ENCODE measurements at regions not wholly inside any gene's neighbourhood (a gene's known extent, or its start where the extent isn't known, plus 50 kb on each side); places are given as distances from the start of the nearest gene placed in this dataset.

DNA sequence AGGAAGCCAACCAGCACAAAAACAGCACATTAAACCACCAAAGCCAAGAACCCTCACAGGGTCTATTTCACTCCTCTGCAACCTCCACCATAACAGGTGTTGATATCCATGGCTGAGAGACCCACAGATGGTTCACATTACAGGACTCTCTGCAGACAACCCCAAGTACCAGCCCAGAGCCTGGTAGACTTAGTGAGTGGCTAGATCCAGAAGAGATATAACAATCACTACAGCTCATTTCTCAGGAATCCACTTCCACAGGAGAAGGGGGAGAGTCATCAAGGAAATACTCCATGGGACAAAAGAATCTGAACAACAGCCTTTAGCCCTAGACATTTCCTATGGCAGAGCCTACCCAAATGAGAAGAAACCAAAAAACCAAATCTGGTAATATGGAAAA, 168.1 kb upstream of the CD96 start:
- no peaks in the 10 kb centered on the region for H3K9me3 ChIP-seq
- no peak overlapping the region for H3K9ac ChIP-seq (ENCODE audit: low read depth in 2 of 2, low read length in 2 of 2)
- no peak overlapping the region for H3K4me3 ChIP-seq
- intact Hi-C loops (cut with DNase I): no loop called here
- DNase-seq: no peak
- H3K36me3 ChIP-seq: no peaks in the 10 kb centered on the region
- H3K4me1 ChIP-seq: no peaks in the 10 kb centered on the region
- H3K27me3 ChIP-seq: no peaks in the 10 kb centered on the region
- TF ChIP-seq, protein P1, sequence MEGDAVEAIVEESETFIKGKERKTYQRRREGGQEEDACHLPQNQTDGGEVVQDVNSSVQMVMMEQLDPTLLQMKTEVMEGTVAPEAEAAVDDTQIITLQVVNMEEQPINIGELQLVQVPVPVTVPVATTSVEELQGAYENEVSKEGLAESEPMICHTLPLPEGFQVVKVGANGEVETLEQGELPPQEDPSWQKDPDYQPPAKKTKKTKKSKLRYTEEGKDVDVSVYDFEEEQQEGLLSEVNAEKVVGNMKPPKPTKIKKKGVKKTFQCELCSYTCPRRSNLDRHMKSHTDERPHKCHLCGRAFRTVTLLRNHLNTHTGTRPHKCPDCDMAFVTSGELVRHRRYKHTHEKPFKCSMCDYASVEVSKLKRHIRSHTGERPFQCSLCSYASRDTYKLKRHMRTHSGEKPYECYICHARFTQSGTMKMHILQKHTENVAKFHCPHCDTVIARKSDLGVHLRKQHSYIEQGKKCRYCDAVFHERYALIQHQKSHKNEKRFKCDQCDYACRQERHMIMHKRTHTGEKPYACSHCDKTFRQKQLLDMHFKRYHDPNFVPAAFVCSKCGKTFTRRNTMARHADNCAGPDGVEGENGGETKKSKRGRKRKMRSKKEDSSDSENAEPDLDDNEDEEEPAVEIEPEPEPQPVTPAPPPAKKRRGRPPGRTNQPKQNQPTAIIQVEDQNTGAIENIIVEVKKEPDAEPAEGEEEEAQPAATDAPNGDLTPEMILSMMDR (IDR thresholded peaks at IDR 0.05): no peak
- H3K27ac ChIP-seq: no peak overlapping the region

DNA sequence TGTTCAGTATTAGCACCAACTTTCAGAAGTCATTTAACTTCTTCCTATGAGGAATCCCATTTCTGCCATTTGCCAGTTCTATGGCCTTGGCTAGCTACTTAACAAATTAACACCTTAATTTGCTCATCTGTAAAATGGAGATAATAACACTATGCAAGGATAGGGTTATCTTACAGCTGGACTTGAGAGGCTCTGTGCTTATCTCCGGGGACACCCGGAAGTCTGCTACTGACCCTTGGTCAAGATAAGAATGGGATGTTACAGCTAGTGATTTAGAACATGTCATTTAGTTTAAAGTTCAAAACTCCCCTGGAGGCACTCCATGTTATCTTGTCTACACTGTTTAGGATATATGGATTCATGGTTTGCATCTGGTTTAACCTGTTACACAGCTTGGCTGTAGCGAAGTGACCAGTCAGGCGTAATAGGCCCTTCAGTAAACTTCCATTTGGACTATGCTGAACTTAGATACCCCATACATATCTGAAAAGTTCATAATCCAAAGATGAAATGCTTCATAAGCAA, 156.0 kb upstream of the CD96 start:
- H3K9me3 ChIP-seq: no peaks in the 10 kb centered on the region
- no peak overlapping the region for H3K9ac ChIP-seq (ENCODE audit: low read depth in 2 of 2, low read length in 2 of 2)
- TF ChIP-seq, protein P1 (IDR thresholded peaks at IDR 0.05): no peak
- no peak overlapping the region for H3K4me3 ChIP-seq
- DNase-seq: no peak
- H3K36me3 ChIP-seq: no peaks in the 10 kb centered on the region
- no peaks in the 10 kb centered on the region for H3K4me1 ChIP-seq
- intact Hi-C loops (cut with DNase I): no loop called here
- no peak overlapping the region for H3K27ac ChIP-seq
- H3K27me3 ChIP-seq: no peaks in the 10 kb centered on the region

DNA sequence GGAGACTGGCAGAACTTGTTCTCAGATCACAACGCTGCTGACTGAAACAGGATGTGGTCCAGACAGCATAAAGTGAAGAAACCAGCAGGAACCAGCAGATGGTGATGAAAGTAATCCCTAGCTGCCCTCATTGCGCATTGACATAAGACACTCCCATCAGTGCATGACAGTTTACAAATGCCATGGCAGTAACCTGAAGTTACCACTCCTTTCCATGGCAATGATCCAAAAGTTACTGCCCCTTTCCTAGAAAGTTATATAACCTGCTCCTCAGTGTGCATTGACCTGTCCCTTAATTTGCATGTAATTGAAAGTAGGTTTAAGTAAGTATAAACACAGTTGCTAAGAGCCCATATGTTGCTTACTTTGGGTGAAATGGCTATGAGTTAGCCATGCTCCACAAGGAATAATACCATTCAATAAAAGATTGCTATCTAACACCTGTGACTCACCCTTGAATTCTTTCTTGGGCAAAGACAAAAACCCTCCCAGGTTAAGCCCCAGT, 149.1 kb upstream of the CD96 start:
- Histone ChIP-seq H3K27ac (no peak overlapping the region), H3K9me3 (no peaks in the 10 kb centered on the region), H3K4me1 (no peaks in the 10 kb centered on the region), H3K9ac (ENCODE audit: low read depth in 2 of 2, low read length in 2 of 2) (no peak overlapping the region), H3K27me3 (no peaks in the 10 kb centered on the region), H3K4me3 (no peak overlapping the region), H3K36me3 (no peaks in the 10 kb centered on the region)
- intact Hi-C loops (cut with DNase I): no loop called here
- DNase-seq: no peak
- TF ChIP-seq, protein P1 (IDR thresholded peaks at IDR 0.05): no peak

DNA sequence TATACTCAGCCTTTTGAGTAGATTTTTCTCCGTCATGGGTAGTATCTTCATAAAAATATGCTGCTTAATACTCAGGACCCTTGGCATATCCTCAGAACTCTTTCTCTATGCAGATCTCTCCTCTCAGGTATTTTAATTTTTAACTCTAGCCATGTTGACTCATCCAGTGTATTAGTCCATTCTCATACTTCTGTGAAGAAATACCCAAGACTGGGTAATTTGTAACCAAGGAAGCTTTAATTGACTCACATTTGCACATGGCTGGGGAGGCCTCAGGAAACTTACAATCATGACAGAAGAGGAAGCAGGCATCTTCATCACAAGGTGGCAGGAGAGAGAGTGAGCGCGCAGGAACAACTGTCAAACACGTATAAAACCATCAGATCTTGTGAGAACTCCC, 129.3 kb upstream of the CD96 start:
- no peaks in the 10 kb centered on the region for H3K9me3 ChIP-seq
- TF ChIP-seq, protein P1 (IDR thresholded peaks at IDR 0.05): no peak
- no peak for DNase-seq
- no peaks in the 10 kb centered on the region for H3K27me3 ChIP-seq
- H3K36me3 ChIP-seq: no peaks in the 10 kb centered on the region
- H3K27ac ChIP-seq: no peak overlapping the region
- intact Hi-C loops (cut with DNase I): no loop called here
- no peak overlapping the region for H3K4me3 ChIP-seq
- H3K9ac ChIP-seq (ENCODE audit: low read depth in 2 of 2, low read length in 2 of 2): no peak overlapping the region
- no peaks in the 10 kb centered on the region for H3K4me1 ChIP-seq

DNA sequence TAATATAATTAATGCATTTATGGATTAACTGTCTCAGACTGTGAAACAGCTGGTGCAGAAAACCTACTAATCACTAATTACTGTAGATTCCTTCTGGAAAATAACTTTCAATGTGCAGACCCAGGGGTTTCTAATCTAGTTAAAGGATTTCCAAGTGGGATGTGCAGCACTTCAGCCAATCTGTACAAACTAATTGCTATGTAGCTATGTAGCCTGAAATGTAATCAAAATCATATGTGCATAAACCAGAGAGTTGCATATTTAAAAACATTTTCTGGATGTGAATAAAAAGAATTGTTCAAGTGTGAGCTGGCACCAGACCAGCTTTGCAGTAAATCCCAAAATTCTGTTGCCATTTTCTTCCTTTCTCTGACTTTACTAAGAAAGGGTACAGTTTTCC, 127.5 kb upstream of the CD96 start:
- TF ChIP-seq, protein P1 (IDR thresholded peaks at IDR 0.05): no peak
- no peak for DNase-seq
- Histone ChIP-seq H3K4me1 (no peaks in the 10 kb centered on the region), H3K9me3 (no peaks in the 10 kb centered on the region), H3K4me3 (no peak overlapping the region), H3K27ac (no peak overlapping the region), H3K36me3 (no peaks in the 10 kb centered on the region), H3K9ac (ENCODE audit: low read depth in 2 of 2, low read length in 2 of 2) (no peak overlapping the region), H3K27me3 (no peaks in the 10 kb centered on the region)
- intact Hi-C loops (cut with DNase I): no loop called here

Measured in colonic mucosa (tissue), 4 donors.